ENCODE measurements at regions not wholly inside any gene's neighbourhood (a gene's known extent, or its start where the extent isn't known, plus 50 kb on each side); places are given as distances from the start of the nearest gene placed in this dataset.

- CTCF ChIA-PET: no interaction called here
- Histone ChIP-seq H3K27me3 (ENCODE audit: control insufficient read depth, insufficient read depth, low read length) (no peaks in the 10 kb centered on the region), H3K36me3 (ENCODE audit: control insufficient read depth, insufficient read depth, low read length) (no peaks in the 10 kb centered on the region), H3K9me3 (ENCODE audit: control insufficient read depth, insufficient read depth, low read depth, low read length) (no peaks in the 10 kb centered on the region), H3K4me3 (ENCODE audit: low read depth in 2 of 2, low read length in 2 of 2) (no peak overlapping the region), H3K4me1 (ENCODE audit: control insufficient read depth, insufficient read depth, low read length) (no peaks in the 10 kb centered on the region), H3K27ac (ENCODE audit: low read length) (no peak overlapping the region)
- no peak for ATAC-seq
- BruUV-seq (replicated peaks): no TSS peak
- in situ Hi-C loops (cut with HindIII; ENCODE audit: low pct_unique_long_range_greater_than_20kb, low sequenced_read_pairs) (no loop called here), intact Hi-C loops (cut with micrococcal nuclease; ENCODE audit: unreplicated experiment) (no loop called here)
- no peak for DNase-seq (ENCODE audit: low read depth, low spot score)
- POLR2A ChIA-PET: no interaction called here
- TF ChIP-seq TCF7L2 (IDR thresholded peaks at IDR 0.05; ENCODE audit: low read depth, low read length) (no peak), SIN3A (IDR thresholded peaks at IDR 0.05; ENCODE audit: borderline replicate concordance, insufficient read depth, low read depth, low read length) (no peak), POLR2AphosphoS5 (IDR thresholded peaks at IDR 0.05; ENCODE audit: low read depth, low read length) (no peak), REST (IDR thresholded peaks at IDR 0.05; ENCODE audit: insufficient read depth in 1 of 2, low read depth in 2 of 2, low read length in 1 of 2) (no peak), CTCF (IDR thresholded peaks at IDR 0.05) (no peak)
Measured at GRCh38 chr11:92830377-92831155, 138.9 kb upstream of the MTNR1B start.

GRCh38 chr11:92834296-92835020 is 135.0 kb upstream of the MTNR1B start:
- ChIA-PET POLR2A (no interaction called here), CTCF (no interaction called here)
- no TSS peak for BruUV-seq (replicated peaks)
- in situ Hi-C loops (cut with HindIII; ENCODE audit: low pct_unique_long_range_greater_than_20kb, low sequenced_read_pairs) (no loop called here), intact Hi-C loops (cut with micrococcal nuclease; ENCODE audit: unreplicated experiment) (no loop called here)
- Histone ChIP-seq H3K4me3 (ENCODE audit: low read depth in 2 of 2, low read length in 2 of 2) (no peak overlapping the region), H3K4me1 (ENCODE audit: control insufficient read depth, insufficient read depth, low read length) (no peaks in the 10 kb centered on the region), H3K27me3 (ENCODE audit: control insufficient read depth, insufficient read depth, low read length) (no peaks in the 10 kb centered on the region), H3K27ac (ENCODE audit: low read length) (no peak overlapping the region), H3K9me3 (ENCODE audit: control insufficient read depth, insufficient read depth, low read depth, low read length) (no peaks in the 10 kb centered on the region), H3K36me3 (ENCODE audit: control insufficient read depth, insufficient read depth, low read length) (no peaks in the 10 kb centered on the region)
- ATAC-seq: no peak
- DNase-seq (ENCODE audit: low read depth, low spot score): no peak
- TF ChIP-seq TCF7L2 (IDR thresholded peaks at IDR 0.05; ENCODE audit: low read depth, low read length): no peak
- no peak for TF ChIP-seq SIN3A (IDR thresholded peaks at IDR 0.05; ENCODE audit: borderline replicate concordance, insufficient read depth, low read depth, low read length)
- no peak for TF ChIP-seq CTCF (IDR thresholded peaks at IDR 0.05)
- TF ChIP-seq REST (IDR thresholded peaks at IDR 0.05; ENCODE audit: insufficient read depth in 1 of 2, low read depth in 2 of 2, low read length in 1 of 2): no peak
- TF ChIP-seq POLR2AphosphoS5 (IDR thresholded peaks at IDR 0.05; ENCODE audit: low read depth, low read length): no peak

All from Panc1 (cell line).